ENCODE measurements at regions not wholly inside any gene's neighbourhood (a gene's known extent, or its start where the extent isn't known, plus 50 kb on each side); places are given as distances from the start of the nearest gene placed in this dataset.

GRCh38 chr2:194539425-194539824 is 1117.6 kb upstream of the SLC39A10 start:
- TF ChIP-seq POLR2AphosphoS5 (IDR thresholded peaks at IDR 0.05) = no peak
- no peak for TF ChIP-seq CTCF (IDR thresholded peaks at IDR 0.05)

All from suprapubic skin (tissue), 3 donors.